Right lobe of liver (tissue), 4 donors: ENCODE measurements at regions not wholly inside any gene's neighbourhood (a gene's known extent, or its start where the extent isn't known, plus 50 kb on each side); places are given as distances from the start of the nearest gene placed in this dataset.

ENCODE experiments used
- CTCF ChIP-seq, 4 donors: fragments of 200-600 bp in 3 of 4; fragments of 450-650 bp in 1 of 4; IDR thresholded peaks; one replicate each; pipeline versions ENCODE4 v1.5.1 to v1.8.0; 2016 to 2022; ENCODE audit warnings: antibody characterized with exemption in 4 of 4, mild to moderate bottlenecking in 2 of 4
- POLR2A ChIP-seq: fragments of 450-650 bp; IDR thresholded peaks from one replicate; pipeline ENCODE4 v1.6.1; 2017; ENCODE audit warnings: antibody characterized with exemption, mild to moderate bottlenecking
- donor health status: DM: no; HTN: no; CAD: no.
- donor health status: DM: no; HTN: no; CAD: no.
- donor health status: DM: no; HTN: yes; CAD: no.

GRCh38 chr6:118750143-118750542 is 98.8 kb upstream of the CEP85L start:
- TF ChIP-seq CTCF (IDR thresholded peaks at IDR 0.05) (no peak), POLR2A (no peak)
